ENCODE measurements at regions not wholly inside any gene's neighbourhood (a gene's known extent, or its start where the extent isn't known, plus 50 kb on each side); places are given as distances from the start of the nearest gene placed in this dataset.
"Not testable (repeated sequence)": the region's sequence is repeated elsewhere in the genome, so short reads cannot be mapped to it uniquely, and the experiment has no call there.

DNA sequence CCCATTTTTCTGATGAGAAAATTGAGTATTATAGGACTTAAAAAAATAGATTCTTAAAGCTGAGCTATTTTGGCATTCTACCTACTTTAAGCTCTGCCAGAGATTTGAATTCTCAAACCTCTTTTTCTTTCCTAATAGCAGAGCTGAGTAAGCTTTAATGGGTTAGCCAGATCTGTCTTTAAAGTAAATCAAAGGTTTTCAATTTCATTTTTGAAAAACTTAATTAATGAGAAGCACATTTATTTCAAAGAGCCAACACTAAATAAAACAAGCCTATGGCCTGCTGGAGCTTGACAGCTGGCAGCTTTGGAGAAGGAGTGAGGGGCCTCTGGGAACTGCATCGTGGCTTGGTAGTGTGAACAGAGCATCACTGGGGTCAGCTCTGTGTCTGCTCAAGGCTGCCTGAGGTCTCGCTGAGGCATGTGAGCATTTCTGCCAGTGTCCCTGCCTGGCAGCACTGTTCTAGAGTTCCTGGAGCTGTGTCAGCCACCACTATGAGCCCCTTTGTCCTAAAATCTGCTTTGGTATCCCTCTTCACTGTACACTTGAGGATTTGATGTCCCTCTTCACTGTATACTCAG lies 50.4 kb upstream of the PRSS23 start:
- DNase-seq, result no peak

DNA sequence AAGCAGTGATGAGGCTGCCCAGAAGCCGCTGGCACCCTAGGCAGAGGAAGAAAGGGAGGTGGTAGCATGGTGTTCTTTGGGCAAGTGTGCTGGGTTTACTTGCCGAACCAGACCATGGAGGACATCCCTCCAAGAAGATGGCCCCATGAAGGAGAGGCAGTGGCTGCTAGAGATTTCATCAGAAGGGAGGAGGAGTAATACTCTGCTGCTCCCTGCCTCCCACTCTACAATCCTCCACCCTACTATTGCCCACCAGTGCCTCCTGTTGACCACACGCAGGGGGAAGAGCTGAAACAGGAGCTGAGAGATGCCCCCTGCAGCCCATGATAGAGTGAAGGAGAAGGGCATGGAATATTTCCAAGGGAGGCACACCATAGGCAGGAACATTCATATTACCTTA lies 51.0 kb upstream of the PRSS23 start:
- DNase-seq, result no peak

DNA sequence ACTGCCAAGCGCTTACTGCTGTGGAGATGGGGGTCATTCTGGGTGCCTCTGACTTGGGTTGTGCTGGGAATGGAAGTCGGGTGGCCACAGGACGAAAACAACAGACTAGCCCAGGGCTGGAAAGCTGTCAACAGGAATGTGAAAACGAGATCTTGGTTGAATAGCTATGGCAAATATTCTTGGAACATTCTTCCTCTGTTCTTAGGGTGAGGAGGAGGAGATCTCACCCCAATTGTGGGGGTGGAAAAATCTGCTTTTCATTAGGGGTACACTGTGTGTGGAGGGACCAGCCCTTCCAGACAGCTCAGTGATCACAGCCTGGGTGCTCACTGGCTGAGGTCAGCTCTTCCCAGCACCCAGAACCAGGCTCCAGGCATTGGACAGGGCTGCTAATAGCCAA lies 52.0 kb upstream of the PRSS23 start:
- DNase-seq, result no peak

DNA sequence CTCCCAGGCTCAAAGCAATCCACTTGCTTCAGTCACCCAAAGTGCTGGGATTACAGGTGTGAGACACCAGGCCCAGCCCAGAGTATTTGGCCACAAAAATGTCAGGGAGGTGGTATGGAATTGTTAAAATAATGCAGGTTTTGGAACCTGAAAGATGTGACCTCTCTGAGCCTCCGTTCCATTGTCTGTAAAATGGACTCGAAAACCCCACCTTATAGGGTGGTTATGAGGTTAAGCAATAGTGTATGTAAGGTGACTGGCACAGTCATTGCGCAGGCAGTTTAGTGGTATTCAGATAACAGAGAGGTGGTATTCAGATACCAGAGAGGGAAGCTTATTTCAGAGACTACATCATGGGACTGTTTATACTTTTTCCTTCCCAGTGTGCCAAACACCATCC lies 52.5 kb upstream of the PRSS23 start:
- no peak for DNase-seq

DNA sequence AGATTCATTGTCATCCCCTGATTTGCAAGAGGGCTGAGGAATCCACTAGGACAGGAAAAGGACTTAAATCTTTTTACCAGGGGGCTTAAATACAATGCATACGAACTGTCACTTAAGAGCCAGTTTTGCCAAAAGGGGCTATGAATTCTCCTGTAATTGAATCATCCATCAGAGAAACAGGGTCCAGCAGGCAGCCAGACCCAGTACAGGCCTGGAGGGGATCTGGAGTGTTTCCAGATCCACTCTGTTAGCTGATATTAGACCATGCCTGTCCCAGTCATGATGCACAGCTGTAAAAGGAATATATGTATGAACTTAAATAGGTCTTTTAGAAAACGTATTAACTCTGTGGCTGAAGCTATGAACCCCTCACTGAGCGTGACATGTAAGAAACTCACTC lies 53.8 kb upstream of the PRSS23 start:
- DNase-seq, result no peak

DNA sequence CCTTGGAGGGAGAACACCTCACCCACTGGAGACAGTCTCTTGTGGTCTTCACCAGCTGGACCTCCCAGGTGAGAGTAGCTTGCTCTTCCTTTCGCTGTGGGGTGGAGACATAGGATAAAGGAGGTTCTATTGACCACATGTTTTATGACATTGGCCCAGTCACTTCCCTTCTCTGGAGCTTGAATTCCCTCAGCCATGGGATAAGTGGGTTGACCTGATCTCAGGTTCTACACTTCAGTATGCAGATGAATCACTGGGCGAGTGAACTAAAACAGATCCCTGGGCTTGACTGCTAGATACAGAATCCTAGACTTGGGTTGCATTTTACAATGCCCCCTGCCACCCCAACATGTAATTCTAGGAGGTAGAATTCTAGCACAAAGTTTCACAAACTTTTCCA lies 54.8 kb upstream of the PRSS23 start:
- DNase-seq, result no peak

DNA sequence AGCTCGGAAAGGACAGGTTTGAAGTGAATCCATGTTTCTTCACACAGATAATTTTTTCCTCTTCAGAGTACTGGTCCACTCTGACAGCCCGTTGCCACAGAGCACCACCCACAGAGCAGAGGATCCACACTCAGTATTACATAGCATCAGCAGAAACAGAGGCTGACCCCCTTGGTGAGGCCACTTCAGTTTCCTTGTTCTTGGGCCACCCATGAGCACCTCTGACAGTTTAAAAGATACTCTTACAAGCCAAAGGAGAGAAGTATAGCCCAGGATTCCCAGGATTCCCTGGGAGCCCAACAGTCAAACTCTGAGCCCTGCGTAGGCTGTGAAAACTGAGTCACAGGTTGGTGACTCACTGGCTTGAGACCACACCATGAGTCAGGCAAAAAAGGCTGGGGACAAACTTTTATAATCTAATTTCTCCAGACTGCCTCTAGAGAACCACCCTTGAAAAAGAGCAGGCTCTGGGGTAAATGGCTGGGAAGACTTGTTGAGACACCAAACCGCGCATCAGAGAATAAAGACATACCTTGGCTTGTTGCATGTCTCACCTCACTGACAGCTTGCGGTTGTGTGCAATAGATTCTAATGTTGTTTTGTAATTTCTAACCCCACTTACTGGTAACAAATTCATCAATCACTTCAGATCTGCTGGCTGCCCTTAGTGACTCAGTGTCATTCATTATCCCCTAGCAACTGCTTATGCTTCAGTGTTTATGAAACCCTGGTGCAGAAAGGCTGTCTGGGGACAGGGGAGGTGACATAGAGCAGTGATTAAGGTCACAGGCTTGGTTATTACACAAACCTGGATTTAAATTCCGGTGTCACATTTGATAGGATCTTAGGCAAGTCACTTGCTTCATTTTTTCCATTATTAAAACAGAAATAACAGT lies 56.9 kb upstream of the PRSS23 start:
- DNase-seq, result no peak

DNA sequence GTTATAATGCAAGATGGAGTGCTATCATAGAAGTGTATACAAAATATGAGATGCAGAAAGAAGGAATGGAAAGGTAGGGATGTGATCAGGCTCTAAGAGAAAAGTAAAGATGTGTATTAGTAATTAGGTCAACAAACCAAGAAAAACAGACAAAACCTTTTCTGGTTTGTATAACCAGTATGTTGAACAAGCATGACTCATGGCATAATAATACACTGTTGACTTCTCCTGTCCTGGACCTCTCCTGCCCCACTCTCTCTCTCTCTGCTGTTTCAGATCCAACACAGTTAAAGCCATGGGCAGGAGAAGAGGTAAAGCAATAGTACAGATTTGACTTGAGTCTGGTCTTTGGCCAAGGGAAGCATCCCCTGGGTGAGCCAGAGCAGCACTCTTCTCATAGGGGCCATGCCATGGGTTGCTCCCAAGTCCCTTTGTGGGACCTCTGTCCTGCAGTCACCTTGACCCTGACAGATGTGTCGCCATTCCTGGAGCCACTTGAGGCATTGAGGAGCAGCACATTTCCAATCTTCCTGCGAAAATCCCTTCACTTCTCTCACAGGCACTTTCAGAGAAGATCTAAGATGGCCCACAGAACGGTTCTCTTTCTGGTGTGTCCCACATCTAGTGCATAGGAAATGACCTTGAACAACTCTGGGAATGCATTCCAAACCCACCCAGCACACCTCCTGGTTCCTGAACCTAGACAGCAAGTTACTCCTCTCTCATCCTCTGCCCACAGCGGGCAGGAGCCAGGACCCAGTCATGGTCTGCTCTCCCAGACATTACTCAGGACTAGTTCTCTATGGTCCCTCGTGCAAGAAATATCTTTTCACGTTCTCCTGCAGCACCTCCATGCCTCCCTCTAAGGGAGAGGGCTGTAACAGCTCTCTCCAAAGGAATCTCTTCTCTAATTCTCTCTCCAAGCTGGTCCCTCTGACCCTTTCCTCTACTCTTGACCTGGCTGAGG lies 58.2 kb upstream of the PRSS23 start:
- DNase-seq, result no peak

DNA sequence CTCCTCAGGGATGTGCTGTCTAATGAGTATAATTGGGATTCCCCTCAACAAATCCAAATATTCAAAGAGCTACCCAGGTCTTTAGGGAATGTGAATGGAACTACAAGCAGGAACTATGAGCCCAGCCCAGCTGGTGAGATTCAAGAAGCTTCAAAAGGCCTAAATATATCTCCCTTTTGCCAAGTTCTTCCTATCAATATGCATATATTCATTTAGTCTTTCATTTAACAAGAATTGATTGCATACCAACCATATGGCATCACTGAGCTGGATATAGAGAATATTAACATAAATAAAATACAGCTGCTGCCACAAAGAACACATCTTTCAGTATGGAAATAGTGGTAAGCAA lies 58.9 kb upstream of the PRSS23 start:
- no peak for DNase-seq

DNA sequence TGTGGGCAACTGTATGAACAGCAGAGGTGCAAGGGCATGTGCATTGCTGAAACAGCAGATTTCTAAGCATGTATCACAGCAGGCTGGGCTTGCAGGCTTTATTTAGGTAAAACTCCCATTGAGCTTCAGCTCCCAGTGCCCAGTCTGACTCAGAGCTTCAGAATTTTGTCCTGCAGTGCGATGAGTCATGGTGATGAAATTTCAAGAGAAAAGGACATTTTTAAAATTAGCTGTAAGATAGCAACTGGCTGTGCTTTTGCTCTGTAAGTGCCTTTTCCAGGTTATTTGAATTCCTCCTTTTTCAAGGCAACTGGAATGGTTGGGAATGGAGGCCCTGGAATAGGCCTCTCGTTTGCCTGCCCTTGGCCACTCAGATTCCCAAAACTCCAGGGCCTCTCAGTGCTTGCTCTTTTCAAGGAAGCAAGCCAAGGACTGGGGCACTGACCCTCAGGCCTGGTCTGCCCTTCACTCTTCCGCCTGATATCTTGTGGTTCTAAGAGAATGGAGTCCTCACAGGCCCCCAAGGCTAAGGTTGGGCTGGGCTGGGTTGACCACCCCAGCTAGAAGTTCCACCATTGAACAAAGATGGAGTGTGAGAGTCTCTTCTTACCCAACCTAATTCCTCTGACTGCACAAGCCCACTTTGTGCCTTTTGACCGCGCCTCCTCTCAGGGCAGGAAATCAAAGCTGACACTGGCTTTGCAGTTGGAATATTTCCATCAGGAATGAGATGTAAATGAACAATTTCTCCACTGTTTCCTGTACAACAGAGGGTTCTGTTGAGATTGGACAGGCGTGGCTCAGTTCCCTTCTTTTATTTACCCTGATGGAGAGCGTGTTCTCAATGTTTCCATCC lies 59.5 kb upstream of the PRSS23 start:
- DNase-seq, result peak; percentile 11

DNA sequence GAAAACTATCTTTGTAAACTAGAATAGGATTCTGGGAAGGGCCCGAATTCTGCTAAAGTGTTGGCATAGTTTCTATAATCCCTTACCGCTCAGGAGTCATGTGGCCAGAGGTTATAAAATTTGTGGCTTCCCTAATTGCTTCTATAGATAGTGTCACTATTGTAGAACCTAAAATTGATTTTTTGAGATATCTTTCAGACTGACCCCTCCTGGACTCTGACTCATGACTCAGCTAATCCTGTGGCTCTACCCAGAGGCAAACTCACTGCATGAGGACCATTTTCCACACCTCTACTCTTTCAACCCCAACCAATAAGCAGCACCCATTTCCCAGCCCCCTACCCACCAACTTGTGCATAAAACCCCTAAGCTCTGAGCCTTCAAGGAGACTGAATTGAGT lies 61.8 kb upstream of the PRSS23 start:
- DNase-seq, result no peak

DNA sequence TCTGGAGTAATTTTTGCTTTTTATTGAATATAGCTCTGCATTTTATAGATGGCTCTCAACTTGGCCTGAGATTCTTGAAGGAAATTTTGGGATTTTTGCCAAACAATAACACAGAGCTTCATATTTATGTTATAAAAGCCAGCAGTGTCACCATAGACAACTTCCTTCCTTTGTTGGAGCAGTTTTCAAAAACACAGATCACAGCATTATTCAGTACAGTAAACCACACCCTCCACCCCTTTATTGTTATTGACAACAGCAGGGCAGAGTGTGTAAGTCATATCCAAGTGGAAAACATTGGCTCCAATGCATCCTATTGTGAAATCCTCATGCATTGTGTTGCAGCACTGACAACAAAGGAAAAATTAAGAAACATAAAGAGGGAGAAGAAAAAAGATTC lies 62.6 kb upstream of the PRSS23 start:
- no peak for DNase-seq

DNA sequence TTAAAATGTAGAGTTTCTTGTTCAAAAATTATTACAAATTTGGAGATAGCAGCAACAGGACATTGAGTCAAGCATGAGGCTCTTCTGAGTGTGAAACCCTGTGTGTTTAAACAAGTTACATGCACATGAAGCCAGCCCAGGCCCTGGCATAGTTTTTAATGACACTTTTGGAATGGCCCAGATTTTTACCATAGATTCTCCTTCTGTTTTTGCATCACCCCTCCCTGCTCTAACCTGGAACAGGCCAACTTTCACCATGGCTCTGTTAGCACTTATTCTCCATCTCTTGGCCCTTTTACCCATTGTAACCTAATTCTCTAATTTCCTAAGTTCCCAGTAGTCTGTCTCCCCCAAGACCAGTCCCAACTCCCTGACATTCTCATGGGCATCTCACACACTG lies 63.1 kb upstream of the PRSS23 start:
- DNase-seq, result no peak

DNA sequence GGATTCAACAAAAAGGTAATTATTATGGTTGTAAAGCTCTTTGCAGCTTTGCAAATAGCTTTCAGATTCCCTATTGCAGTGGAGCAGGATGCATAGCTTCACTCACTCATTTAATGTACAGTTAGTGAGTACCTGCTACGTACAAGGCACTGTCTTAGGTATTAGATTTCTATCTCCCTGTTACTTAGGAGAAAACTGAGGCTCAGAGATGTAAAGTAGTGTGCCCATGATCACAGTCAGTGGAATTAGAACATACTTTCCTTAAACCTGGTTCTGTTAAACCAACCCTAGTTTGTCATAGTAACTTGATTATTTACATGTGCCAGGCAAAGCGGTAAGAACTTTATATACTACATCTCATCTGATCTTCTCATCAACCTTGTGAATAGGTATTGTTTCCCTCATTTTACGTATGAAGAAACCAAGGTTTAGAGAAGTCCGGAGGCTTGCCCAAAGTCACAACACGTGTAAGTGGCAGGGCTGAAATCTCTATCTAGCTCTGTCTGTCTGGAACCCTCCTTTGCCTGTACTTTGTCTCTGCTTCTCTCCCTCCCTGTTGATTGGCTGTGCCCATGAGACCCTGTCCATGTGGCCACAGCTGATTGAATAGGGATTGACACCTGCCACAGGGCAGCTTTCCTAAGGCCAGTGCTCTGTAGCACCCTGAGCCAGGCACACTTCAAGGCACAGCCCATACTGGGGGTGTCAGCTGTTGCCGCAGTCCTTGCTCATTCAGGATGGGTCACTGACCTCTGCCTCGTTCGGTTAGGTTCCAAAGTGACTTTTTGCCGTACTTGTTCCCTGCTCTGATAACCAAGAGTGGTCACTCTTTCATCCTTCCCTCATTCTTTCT lies 63.8 kb upstream of the PRSS23 start:
- DNase-seq, result no peak

DNA sequence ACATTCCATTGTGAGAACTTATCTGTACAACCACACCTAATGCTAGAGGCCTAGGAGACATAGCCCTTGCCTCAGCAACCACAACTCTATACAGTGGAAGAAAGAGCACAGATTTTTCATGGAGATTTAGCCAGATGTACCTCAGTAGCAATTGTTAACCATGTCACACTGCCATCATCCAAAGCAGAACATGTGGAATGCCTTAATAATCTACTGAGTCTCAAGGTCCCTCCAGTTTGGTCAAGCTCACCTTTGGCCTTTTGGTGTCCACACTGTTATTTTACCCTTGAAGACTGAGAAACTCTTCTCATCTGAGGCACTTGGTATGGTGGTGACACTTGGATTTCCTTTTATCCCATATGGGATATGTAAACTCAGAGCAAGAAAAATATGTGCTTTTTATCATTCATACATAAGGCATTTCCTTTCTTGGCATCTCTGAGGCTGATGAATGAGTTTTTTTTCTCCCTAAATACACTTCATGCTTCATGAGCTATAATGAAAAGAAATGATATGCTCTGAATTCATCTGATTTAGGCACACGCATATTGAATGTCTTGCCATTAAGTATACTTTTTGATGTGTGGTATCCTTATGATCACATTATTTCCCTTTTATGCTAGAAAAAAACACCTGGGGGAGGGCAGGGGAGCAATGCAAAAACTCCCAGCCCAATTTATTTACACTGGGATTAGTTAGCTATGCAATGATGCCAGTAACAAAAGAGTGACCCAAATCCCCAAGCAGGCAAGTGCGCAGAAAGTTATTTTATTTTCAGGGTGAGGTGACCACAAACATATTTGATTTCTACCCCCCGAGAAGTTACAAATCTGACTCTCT lies 63.3 kb upstream of the ME3 start:
- DNase-seq, result no peak

DNA sequence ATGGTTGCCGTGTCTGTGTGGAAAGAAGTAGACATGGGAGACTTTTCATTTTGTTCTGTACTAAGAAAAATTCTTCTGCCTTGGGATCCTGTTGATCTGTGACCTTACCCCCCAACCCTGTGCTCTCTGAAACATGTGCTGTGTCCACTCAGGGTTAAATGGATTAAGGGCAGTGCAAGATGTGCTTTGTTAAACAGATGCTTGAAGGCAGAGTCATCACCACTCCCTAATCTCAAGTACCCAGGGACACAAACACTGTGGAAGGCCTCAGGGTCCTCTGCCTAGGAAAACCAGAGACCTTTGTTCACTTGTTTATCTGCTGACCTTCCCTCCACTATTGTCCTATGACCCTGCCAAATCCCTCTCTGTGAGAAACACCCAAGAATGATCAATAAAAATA lies 60.3 kb upstream of the ME3 start:
- not testable (repeated sequence) for DNase-seq

DNA sequence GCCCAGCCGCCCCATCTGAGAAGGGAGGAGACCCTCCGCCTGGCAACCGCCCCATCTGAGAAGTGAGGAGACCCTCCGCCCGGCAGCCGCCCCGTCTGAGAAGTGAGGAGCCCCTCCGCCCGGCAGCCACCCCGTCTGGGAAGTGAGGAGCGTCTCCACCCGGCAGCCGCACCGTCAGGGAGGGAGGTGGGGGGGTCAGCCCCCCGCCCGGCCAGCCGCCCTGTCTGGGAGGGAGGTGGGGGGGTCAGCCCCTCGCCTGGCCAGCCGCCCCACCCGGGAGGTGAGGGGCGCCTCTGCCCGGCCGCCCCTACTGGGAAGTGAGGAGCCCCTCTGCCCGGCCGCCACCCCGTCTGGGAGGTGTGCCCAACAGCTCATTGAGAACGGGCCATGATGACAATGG lies 59.9 kb upstream of the ME3 start:
- not testable (repeated sequence) for DNase-seq

DNA sequence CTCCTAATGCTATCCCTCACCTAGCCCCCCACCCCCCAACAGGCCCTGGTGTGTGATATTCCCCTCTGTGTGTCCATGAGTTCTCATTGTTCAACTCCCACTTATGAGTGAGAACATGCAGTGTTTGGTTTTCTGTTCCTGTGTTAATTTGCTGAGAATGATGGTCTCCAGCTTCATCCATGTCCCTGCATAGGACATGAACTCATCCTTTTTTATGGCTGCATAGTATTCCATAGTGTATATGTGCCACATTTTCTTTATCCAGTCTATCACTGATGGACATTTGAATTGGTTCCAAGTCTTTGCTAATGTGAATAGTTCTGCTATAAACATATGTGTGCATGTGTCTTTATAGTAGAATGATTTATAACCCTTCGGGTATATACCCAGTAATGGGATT lies 57.2 kb upstream of the ME3 start:
- not testable (repeated sequence) for DNase-seq

DNA sequence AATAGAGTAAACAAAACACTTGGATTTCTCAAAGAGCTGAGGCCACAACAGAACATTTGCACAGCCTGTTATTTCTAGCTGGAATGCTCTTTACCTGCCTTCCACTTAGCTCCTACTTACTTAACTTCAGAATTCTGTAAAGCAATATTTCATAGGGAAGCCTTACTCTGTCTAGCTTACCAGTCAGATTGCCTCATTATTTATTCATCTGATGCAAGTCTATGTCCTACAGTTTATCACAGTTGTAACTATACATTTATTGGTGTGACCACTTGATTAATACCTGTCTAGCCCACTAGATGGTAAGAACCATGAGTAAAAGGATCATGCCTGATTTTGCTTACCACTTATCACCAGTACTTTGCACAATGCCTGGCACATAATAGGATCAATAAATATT lies 56.1 kb upstream of the ME3 start:
- DNase-seq, result no peak

DNA sequence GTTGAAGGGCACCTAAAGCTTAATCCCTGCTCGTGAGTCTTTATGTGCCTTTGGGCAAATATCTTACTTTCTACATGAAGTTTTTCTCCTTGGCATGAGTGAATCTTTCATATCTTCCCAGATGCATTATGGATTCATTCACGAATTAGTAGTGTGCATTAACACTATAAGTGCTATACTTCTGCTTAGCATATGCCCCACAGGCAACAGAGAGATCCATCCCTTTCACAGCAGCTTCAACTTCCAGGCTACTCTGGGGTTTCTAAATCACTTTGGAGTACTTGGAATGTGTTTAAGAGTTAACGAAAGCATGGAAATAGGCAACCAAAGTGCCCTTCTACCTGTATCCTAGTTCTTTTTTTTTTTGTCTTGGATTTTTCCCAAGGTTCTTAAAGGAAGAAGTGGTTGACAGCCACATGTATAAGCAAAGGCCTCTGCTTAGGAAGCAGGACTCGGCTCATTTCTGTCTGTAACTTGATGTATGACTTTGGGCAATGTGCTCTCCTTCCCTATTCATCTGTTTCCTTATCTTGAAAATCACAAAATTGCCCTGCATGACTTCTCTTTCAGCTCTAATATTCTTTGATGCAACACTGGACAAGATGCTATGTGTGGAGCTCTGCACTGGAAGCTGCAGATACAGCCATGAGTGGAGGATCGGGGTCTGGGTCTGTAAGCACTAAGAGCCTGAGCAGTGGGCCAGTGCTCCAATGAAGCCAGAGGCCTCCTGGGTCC lies 54.5 kb upstream of the ME3 start:
- DNase-seq, result no peak

Data from NCI-H2227 treated with DMSO at 0.1 percent for 48 hours (cell line).